ENCODE measurements at regions not wholly inside any gene's neighbourhood (a gene's known extent, or its start where the extent isn't known, plus 50 kb on each side); places are given as distances from the start of the nearest gene placed in this dataset.

- TF ChIP-seq NANOG (IDR thresholded peaks at IDR 0.05; ENCODE audit: borderline replicate concordance) = no peak
- TF ChIP-seq REST (IDR thresholded peaks at IDR 0.05; ENCODE audit: unreplicated experiment) = no peak
- no peak for TF ChIP-seq JUNB (IDR thresholded peaks at IDR 0.05; ENCODE audit: unreplicated experiment)
- TF ChIP-seq ZNF114 (CRISPR knock-in tag; IDR thresholded peaks at IDR 0.05) = no peak
- TF ChIP-seq, protein P1, sequence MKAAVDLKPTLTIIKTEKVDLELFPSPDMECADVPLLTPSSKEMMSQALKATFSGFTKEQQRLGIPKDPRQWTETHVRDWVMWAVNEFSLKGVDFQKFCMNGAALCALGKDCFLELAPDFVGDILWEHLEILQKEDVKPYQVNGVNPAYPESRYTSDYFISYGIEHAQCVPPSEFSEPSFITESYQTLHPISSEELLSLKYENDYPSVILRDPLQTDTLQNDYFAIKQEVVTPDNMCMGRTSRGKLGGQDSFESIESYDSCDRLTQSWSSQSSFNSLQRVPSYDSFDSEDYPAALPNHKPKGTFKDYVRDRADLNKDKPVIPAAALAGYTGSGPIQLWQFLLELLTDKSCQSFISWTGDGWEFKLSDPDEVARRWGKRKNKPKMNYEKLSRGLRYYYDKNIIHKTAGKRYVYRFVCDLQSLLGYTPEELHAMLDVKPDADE (IDR thresholded peaks at IDR 0.05) = no peak
- no peak for TF ChIP-seq POLR2AphosphoS5 (IDR thresholded peaks at IDR 0.05; ENCODE audit: low read depth)
- TF ChIP-seq STAT1 (IDR thresholded peaks at IDR 0.05; ENCODE audit: unreplicated experiment) = no peak
- no peak for TF ChIP-seq EZH2 (IDR thresholded peaks at IDR 0.05; ENCODE audit: low read depth, unreplicated experiment)
- TF ChIP-seq EZH2phosphoT487 (IDR thresholded peaks at IDR 0.05; ENCODE audit: unreplicated experiment) = no peak
- TF ChIP-seq CREB1 (CRISPR knock-in tag; IDR thresholded peaks at IDR 0.05; ENCODE audit: low read depth) = no peak
- no peak for TF ChIP-seq ZNF331 (CRISPR knock-in tag; IDR thresholded peaks at IDR 0.05; ENCODE audit: low read depth)
- no peak for TF ChIP-seq ZNF462 (CRISPR knock-in tag; IDR thresholded peaks at IDR 0.05)
- TF ChIP-seq, protein P2, sequence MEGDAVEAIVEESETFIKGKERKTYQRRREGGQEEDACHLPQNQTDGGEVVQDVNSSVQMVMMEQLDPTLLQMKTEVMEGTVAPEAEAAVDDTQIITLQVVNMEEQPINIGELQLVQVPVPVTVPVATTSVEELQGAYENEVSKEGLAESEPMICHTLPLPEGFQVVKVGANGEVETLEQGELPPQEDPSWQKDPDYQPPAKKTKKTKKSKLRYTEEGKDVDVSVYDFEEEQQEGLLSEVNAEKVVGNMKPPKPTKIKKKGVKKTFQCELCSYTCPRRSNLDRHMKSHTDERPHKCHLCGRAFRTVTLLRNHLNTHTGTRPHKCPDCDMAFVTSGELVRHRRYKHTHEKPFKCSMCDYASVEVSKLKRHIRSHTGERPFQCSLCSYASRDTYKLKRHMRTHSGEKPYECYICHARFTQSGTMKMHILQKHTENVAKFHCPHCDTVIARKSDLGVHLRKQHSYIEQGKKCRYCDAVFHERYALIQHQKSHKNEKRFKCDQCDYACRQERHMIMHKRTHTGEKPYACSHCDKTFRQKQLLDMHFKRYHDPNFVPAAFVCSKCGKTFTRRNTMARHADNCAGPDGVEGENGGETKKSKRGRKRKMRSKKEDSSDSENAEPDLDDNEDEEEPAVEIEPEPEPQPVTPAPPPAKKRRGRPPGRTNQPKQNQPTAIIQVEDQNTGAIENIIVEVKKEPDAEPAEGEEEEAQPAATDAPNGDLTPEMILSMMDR (conservative IDR thresholded peaks at IDR 0.05; ENCODE audit: low read depth in 2 of 2) = no peak
- no peak for DNase-seq (ENCODE audit: low spot score)
These were observed 968.6 kb downstream of the ADGRL3 start for GRCh38 chr4:62168681-62169080.

More at GRCh38 chr4:62168681-62169080, 968.6 kb downstream of the ADGRL3 start:
- H3K27ac ChIP-seq (ENCODE audit: low read depth) = no peak overlapping the region
- H3K4me3 ChIP-seq = no peak overlapping the region
- no peaks in the 10 kb centered on the region for H3K36me3 ChIP-seq (ENCODE audit: insufficient read depth)
- H3K79me2 ChIP-seq (replicated peaks; ENCODE audit: insufficient read depth) = no peaks in the 10 kb centered on the region
- H3K9me2 ChIP-seq (ENCODE audit: insufficient read depth) = peaks cover 11% of the 10 kb centered on the region
- H3K36me3 Mint-ChIP-seq (ENCODE audit: low read depth) = 0 out of 3 replicates have a peak, but pooled peaks cover 7% of the 10 kb centered on the region
- H3K4me1 Mint-ChIP-seq = peaks cover 10% of the 10 kb centered on the region
- no peaks in the 10 kb centered on the region for H3K27me3 Mint-ChIP-seq (ENCODE audit: insufficient read depth, low read depth, poor library complexity)
- H3K4me2 ChIP-seq = no peak overlapping the region
- ATAC-seq = no peak
- no peak overlapping the region for H3K4me3 Mint-ChIP-seq
- H2AFZ ChIP-seq = no peak overlapping the region
- H4K20me1 ChIP-seq (replicated peaks; ENCODE audit: insufficient read depth) = no peaks in the 10 kb centered on the region
- no peak overlapping the region for H3K27ac Mint-ChIP-seq
- H3K27me3 ChIP-seq (ENCODE audit: insufficient read depth) = no peaks in the 10 kb centered on the region
- H3K9me3 Mint-ChIP-seq = peaks cover 4% of the 10 kb centered on the region; the same call in 2 of the 3 replicates
- peaks cover 9% of the 10 kb centered on the region; the same call in 1 of the 2 replicates for H3K4me1 ChIP-seq (ENCODE audit: insufficient read depth)
- no peaks in the 10 kb centered on the region for H3F3A ChIP-seq (replicated peaks; ENCODE audit: low read depth)
